NCI-H2107 (cell line): ENCODE measurements at regions not wholly inside any gene's neighbourhood (a gene's known extent, or its start where the extent isn't known, plus 50 kb on each side); places are given as distances from the start of the nearest gene placed in this dataset.
"Not testable (repeated sequence)": the region's sequence is repeated elsewhere in the genome, so short reads cannot be mapped to it uniquely, and the experiment has no call there.

Experiments
- DNase-seq: peaks from one replicate; lab custom pipeline; 2025; lab: John Stamatoyannopoulos, UW

DNA sequence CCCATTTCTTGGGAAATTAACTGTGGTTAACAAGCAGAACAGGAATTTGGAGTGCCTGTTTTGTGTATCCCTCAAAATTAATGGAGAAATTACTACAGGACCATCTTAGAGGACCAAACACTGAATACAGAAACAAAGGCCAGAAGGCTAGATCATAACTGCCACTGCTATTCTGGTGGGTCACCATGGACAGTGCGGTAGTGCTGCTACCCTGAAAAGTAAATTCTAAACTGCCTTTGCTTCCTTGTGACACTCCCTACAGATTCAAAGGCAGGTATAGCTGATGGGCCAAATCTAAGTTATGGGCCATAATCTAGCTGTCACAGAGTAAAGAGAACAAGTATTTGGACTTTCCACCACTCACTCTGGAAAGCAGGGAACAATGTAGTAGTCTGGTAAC lies 575.8 kb upstream of the ADGRB3 start:
- DNase-seq: no peak

DNA sequence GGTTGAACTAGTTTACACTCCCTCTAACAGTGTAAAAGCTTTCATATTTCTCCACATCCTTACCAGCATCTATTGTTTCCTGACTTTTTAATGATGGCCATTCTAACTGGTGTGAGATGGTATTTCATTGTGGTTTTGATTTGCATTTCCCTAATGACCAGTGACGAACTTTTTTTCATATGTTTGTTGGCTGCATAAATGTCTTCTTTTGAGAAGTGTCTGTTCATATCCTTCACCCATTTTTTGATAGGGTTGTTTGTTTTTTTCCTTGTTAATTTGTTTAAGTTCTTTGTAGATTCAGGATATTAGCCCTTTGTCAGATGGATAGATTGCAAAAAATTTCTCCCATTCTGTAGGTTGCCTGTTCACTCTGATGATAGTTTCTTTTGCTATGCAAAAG lies 578.5 kb upstream of the ADGRB3 start:
- DNase-seq: not testable (repeated sequence)

DNA sequence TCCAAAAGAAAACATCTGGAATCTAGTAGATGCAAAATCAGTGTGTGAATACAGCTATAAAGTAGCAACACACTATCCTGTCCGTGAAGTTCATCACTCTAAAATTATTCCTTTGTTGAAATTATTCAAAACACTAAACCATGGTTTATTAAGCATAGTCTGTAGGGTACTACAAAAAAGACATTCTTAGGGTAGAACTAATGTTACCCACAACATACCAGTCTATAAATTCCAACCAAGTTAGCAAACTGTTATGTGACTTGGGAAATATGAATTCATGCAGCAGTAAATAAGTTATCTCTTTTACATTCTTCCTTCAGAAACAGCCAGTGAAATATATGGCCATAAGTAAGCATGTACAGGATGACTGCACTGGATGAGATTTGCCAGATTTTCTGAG lies 580.3 kb upstream of the ADGRB3 start:
- no peak for DNase-seq

DNA sequence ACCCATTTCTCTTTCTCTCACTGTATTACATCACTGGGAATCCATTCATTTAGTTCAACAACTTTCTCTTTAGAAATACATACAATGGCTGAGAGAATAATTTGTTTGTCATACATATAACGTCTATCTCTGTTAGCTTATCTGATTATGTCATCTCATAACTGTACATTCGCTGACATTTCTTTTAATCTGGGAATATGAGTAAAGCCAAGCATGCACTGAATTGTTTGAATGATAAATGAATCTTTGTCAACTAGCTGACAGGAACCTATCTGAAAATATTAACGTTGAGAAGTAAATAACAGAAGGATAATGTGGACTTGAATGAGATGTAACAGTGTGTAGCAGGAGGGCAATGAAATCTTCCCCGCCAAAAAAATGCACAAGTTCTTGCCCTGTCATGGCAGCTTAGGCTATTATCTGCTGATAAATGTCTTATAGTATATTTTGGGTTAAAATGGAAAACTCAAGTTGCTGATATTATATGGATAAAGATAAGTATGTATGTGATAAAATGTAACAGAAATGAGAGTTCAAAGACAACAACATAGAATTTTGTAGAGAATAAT lies 581.2 kb upstream of the ADGRB3 start:
- no peak for DNase-seq

DNA sequence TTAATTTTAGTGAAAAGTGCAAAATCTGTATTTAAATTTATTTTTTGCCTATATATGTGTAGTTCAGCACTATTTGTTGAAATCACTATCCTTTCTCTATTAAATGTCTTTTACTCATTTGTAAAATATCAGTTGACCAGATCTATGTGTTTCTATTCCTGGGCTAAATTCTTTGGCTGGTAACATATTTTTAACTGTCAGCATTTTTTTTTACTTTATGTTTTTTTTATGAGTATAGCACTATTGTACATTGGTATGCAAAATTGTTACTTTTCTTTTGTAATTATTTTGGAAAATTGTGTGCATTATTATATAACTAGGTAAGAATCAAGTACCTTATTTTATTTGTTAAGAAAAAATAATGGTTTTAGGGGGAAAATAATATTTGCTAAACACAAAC lies 582.8 kb upstream of the ADGRB3 start:
- no peak for DNase-seq

DNA sequence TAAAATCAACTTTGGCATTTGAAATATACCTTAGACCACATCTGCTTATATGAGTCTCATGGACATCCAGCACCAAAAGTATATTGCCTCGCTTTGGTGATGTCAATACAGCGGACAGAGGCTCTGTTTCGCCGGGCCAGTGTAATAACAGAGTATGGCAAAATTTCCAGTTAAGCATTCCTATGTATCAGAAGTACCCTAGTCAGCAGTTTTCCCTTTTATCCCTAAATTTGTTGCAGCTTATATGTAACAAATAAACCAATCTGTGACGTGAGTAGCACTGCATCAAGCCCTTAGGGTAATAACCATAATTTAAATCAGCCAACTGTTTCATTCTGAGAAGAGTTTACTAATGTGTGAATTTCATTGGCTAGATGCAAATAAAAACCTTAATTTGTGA lies 585.5 kb upstream of the ADGRB3 start:
- DNase-seq: no peak

DNA sequence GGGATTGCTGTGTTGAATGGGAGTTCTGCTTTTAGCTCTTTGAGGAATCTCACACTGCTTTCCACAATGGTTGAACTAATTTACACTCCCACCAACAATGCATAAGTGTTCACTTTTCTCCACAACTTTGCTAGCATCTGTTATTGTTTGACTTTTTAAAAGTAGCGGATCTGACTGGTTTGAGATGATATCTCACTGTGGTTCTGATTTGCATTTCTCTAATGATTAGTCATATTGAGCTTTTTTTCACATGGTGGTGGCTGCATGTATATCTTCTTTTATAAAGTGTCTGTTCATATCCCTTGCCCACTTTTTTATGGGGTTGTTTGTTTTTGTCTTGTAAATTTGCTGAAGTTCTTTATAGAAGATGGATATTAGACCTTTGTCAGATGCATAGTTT lies 588.3 kb upstream of the ADGRB3 start:
- DNase-seq: no peak

DNA sequence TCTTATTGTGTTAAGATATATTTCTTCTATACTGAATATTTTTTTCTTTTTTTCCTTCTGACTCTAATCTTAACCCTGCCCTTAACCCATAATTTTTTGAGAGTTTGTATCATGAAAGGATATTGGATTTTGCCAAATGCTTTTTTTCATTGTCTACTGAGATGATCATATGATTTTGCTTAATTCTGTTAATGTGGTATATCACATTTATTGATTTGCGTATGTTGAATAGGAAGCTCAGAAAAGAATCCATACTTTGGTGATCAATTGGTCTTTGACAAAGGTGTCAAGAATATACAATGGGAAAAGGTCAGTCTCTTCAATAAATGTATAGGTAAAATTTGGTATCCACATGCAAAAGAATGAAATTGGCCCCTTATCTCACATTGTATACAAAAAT lies 588.8 kb upstream of the ADGRB3 start:
- DNase-seq: no peak

DNA sequence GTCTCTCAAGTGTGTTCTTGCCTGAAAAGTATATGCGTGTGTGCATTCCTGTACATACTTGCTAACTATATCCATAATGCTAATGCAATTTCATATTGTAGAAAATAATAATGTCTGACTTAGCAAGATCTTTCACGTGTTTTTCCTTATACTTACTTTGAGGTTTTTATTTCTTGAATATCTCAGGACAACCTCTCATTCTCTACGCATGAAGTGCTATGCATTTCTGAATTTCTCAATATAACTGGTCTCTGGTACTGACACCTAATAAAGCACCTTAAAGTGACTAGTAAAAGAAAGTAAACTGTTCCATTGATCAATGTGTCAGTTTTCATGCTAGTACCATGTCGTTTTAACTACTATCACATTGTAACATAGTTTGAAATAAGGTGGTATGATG lies 589.9 kb upstream of the ADGRB3 start:
- no peak for DNase-seq

DNA sequence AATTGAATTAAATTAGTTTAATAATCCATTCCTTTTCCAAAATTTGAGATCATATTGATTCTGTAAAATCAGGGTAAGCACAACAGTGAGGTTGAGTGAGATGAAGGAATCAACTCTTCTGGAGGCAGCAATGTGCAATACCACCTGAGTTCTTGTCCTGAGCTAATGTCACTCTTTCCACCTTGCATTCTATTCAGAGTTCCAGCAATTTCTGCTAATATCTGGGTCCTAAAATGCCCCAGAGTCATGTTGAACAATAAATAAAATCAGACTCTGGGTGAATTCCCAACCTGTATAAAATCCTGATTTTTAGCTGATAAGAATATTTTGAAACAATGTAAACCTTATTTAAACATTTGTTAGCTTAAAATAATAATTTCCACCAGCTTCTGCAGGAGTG lies 590.8 kb upstream of the ADGRB3 start:
- no peak for DNase-seq

DNA sequence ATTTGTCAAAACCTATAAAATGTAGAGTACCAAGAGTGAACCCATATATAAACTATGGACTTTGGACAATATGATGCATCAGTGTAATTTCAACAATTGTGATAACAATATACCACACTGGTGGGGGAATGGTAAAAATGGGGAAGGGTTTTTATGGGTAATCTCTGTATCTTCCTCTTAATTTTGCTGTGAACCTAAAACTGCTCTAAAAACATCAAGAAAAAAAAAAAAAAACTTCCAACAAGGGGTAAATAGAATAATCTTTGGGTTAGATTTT lies 592.0 kb upstream of the ADGRB3 start:
- no peak for DNase-seq

DNA sequence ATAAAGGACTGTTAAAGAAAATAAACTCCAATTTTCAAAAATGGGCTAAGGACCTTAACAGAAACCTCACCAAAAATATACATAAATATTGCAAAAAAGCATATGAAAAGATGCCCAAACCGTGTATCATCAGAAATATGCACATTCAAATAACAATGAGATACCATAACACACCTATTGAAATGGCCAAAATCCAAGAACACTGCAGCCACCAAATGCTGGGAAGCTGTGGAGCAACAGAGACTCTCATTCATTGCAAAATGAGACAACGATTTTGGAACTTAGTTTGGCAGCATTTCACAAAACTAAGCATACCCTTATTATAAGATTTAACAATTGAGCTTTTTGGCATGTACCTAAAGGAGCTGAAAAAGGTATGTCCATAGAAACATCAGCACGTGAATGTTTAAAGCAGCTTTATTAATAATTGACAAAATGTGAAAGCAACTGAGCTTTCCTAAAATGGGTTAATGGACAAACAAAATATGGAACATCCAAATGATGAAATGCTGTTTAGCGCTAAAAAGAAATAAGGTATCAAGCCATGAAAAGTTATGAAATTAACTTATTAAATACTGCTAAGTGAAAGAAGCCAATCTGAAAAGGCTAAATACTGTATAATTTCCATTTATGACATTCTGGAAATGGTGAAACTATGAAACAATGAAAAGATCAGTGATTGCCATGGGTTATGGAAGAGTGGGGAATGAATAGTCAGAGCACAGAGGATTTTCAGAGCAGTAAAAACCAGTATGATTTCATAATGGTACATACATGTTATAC lies 592.6 kb upstream of the ADGRB3 start:
- DNase-seq: no peak

DNA sequence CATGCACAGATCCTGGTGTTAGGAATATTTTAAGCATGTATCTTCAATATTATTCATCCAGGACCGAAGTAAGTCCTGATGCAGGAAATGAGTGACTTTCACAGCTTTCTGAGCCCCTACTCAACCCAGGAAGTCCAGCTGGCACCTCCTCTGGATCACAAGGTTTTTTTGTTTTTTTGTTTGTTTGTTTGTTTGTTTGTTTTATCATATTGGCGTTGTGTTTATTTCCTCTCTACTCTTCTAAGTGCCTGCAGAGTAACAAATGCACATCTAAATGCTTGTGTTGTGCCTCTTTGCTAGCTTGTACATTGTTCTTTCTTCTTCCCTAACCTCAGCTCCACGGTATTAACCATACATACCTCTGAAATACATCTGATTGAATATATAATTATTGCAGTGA lies 594.3 kb upstream of the ADGRB3 start:
- no peak for DNase-seq

DNA sequence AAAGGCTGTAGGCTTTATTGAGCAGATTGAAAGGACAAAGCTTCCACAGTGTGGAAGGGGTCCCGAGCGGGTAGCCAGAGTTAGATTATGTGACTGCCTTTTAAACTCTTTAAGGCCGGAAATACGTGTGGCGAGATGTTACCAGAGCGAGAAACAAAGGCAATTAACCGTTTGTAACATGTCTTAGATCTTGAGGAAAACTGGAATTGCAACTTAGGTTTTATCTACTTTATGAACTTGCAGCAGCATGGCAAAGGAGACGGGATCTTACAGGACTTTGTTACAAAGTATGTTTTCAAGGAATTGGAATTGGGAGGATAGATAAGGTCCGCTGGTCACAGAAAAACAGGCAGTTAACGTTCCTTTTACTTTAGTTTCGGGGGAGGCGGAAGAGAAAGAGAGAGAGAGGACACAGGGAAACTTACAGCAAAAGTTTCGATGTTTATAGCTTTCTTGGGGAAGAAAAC lies 594.7 kb upstream of the ADGRB3 start:
- DNase-seq: no peak

DNA sequence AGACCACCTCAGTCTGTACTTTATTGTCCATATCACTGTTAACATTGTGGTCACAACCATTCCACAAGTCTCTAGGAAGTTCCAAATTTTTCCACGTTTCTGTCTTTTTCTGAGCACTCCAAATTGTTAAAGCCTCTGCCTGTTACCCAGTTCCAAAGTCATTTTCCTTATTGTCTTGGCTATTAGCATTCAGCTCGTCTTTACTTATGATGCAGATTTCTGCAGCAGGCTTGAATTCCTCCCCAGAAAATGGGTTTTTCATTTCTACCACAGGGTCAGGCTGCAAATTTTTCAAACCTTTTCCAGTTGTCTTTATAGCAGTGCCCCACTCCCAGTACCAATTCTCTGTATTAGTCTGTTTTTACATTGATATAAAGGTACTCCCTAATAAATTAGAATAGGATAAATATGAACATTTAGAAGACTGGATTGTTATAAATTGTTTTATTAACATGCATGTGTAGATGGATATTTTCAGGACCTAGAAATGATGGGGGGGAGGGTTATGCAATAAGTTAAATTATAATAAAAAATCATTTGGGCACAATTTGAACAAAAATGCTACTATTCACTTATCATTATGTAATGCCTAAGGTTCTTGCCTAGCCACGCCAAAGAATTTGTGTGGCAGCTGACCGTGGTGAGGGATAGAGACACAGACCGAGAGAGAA lies 595.3 kb upstream of the ADGRB3 start:
- DNase-seq: no peak

DNA sequence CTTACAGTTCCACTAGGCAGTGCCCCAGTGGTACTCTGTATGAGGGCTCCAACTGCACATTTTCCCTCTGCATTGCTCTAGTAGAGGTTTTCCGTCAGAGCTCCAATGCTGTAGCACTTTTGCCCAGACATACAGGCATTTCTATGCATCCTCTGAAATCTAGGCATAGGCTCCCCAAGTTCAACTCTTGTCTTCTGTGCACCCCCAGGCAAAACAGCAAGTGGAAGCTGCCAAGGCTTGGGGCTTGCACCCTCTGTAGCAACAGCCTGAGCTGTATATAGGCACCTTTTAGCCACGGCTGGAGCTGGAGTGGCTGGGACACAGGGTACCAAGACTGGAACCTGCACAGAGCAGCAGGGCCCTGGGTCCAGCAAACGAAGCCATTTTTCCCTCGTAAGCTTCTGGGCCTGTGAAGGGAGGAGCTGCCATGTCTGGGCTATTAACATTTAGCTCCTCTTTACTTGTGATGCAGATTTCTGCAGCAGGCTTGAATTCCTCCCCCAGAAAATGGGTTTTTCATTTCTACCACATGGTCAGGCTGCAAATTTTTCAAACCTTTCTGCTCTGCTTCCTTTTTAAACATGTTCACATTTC lies 596.2 kb upstream of the ADGRB3 start:
- DNase-seq: no peak

DNA sequence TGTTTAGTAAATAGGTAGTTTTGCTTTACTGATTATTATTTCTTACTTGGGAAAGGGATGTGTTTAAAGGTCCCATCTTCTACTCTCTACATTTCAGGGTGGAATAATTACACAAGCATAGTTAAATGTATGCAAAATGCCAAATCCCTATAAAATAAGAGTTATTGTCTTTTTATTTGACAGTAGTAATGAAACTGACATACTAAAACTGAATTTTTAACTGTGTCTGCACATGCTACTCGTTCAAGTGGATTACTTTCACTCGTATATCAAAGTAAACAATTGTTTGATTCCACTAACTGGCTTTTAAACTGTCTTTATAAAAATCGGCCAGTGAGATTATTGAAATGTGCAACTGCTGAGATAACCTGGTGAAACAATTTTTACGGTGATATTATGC lies 602.9 kb upstream of the ADGRB3 start:
- DNase-seq: no peak

DNA sequence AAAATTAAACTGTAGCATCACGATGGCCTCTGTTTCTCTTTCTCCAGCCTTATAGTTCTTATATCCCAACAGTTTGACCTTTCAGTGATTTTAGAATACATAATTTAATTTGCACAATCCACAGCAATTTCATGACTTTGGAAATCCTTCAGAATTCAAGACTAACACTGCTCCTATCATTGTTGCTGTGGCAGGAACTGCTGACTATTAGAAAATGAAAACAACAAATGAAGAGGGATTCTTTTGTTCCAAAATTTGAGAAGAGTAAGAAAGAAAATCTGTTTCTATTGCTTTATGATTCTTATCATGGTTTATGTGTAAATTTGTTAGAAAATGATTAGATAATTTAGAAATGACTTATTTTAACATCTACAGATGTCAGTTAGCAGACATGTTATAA lies 604.0 kb upstream of the ADGRB3 start:
- no peak for DNase-seq

DNA sequence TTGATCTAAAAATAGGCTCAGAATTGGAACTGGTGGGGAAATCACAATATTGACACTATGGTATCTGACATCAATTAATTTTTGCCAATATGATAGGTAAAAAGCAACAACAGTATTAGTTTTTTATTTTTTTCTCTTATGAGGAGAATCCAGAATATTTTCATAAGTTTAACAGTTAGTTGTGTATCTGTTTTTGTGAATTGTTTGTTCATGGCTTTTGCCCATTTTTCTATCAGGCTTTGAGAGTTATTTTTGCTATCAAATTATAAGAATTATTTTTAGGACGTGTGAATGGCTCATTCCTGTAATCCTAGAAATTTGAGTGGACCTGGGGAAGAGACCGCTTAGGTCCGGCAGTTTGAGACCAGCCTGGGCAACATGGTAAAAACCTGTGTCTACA lies 608.6 kb upstream of the ADGRB3 start:
- no peak for DNase-seq

DNA sequence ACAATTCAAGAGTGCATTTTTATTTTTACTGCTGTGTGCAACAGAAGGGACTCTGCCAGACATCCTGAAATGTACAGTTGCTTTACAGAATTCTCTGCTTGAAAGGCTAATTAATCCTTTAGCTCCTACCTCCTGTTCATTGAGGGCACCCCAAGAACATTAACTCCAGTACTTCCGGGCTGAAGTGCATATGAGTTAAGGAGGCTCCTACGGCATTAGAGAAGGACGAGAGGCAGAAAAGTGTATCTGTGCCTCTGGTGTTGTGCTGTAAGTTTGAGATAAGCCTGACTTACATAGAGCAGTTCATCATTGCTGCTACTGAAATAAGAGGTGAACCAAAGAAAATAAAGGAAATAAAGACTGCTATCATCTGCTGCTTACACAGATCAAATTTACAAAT lies 609.3 kb upstream of the ADGRB3 start:
- DNase-seq: no peak

DNA sequence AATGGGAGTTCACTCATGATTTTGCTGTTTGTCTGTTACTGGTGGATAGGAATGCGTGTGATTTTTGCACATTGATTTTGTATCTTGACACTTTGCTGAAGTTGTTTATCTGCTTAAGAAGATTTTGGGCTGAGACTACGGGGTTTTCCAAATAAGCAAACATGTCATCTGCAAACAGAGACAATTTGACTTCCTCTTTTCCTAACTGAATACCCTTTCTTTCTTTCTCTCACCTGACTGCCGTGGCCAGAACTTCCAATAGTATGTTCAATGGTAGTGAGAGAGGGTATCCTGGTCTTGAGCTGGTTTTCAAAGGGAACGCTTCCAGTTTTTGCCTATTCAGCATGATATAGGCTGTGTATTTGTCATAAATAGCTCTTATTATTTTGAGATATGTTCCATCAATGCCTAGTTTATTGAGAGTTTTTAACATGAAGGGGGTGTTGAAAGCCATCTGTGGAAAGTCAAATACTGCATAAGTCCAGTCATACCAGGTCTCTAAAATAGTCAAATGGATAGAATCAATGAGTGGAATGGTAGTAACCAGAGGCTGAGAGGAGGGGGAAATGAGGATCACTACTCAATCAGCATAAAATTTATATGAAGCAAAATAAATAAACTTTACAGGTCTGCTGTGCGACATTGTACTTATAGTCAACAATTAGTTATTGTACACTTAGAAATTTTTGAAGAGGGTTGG lies 610.4 kb upstream of the ADGRB3 start:
- DNase-seq: no peak

DNA sequence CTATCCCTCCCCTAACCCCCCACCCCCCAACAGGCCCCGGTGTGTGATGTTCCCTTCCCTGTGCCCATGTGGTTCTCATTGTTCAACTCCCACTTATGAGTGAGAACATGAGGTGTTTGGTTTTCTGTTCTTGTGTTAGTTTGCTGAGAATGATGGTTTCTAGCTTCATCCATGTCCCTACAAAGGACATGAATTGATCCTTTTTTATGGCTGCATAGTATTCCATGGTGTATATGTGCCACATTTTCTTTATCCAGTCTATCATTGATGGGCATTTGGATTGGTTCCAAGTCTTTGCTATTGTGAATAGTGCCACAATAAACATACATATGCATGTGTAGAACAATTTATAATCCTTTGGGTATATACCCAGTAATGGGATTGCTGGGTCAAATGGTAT lies 612.1 kb upstream of the ADGRB3 start:
- DNase-seq: not testable (repeated sequence)
